ENCODE measurements at regions not wholly inside any gene's neighbourhood (a gene's known extent, or its start where the extent isn't known, plus 50 kb on each side); places are given as distances from the start of the nearest gene placed in this dataset.

DNA sequence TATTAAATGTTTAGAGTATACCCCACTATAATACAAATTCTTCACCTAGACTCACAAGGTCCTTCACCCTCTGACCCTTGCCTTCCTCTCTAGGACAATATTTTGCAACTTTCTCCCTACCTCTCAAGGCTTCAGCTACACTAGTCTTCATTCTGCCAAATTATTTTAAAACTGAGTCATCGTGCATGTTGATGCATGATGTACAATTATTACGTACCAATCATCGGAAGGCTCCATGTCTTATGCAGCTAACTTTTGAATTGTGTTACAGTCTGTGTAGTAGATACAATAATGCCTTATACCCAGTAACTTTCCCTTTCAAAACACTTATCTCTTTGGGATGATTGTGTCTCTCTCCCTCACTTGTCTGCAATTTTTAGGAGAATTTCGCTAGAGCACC, 98.5 kb upstream of the ROBO2 start:
- TF ChIP-seq POLR2A (IDR thresholded peaks at IDR 0.05; ENCODE audit: low read depth, low read length) (no peak), TAF1 (IDR thresholded peaks at IDR 0.05; ENCODE audit: borderline replicate concordance, low read depth, low read length) (no peak), POLR2AphosphoS5 (IDR thresholded peaks at IDR 0.05; ENCODE audit: low read depth, low read length) (no peak)

Data from GM12892 (cell line).